ENCODE measurements at regions not wholly inside any gene's neighbourhood (a gene's known extent, or its start where the extent isn't known, plus 50 kb on each side); places are given as distances from the start of the nearest gene placed in this dataset.

DNA sequence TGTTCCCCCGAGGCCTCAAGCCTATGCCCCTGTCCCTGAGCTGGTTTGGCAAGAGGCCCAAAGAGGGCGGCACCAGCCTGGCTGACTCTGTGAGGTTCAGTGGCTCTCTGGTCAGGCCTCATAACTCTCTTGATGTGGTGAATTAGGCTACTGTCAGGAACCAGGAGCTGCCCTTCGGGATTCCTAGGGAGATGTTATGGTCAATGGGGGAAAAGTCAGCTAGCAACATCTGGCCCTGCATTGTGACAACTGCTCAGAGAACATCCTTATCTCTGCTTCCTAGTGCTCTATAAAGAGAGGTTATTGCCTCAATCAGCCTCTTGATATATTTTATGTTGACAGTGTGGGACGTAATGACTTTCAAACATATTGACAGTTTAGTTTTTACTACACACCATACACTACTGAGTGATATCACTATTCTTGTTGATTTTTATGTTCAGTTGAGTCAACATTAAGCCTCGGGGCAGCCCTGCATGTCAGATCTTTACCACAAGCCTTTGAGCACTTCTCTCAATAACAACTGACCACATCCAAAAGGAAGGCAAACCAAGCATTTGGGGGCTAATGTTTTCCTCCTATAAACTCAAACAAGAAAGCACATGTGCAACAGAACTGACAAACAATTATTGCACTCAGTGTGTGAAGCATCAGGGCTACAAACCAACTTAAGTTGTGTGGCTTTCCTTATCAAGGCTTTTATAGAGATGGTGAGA, 448.3 kb upstream of the SLC14A2 start:
- no peaks in the 10 kb centered on the region for H3K27me3 ChIP-seq
- H3K4me1 ChIP-seq: no peaks in the 10 kb centered on the region
- H3K9me3 ChIP-seq: no peaks in the 10 kb centered on the region
- H3K27ac ChIP-seq: no peak overlapping the region
- DNase-seq: no peak
- TF ChIP-seq, protein P1, sequence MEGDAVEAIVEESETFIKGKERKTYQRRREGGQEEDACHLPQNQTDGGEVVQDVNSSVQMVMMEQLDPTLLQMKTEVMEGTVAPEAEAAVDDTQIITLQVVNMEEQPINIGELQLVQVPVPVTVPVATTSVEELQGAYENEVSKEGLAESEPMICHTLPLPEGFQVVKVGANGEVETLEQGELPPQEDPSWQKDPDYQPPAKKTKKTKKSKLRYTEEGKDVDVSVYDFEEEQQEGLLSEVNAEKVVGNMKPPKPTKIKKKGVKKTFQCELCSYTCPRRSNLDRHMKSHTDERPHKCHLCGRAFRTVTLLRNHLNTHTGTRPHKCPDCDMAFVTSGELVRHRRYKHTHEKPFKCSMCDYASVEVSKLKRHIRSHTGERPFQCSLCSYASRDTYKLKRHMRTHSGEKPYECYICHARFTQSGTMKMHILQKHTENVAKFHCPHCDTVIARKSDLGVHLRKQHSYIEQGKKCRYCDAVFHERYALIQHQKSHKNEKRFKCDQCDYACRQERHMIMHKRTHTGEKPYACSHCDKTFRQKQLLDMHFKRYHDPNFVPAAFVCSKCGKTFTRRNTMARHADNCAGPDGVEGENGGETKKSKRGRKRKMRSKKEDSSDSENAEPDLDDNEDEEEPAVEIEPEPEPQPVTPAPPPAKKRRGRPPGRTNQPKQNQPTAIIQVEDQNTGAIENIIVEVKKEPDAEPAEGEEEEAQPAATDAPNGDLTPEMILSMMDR (IDR thresholded peaks at IDR 0.05): no peak
- TF ChIP-seq POLR2A (IDR thresholded peaks at IDR 0.05): no peak
- 72 to 75% methylated on average over 5 of the region's 5 CpGs for WGBS, 2 donors
- H3K4me3 ChIP-seq: no peak overlapping the region
- no peaks in the 10 kb centered on the region for H3K36me3 ChIP-seq (ENCODE audit: low read depth, missing control alignments)
- intact Hi-C loops (cut with DNase I; ENCODE audit: low total_unique reads): no loop called here

DNA sequence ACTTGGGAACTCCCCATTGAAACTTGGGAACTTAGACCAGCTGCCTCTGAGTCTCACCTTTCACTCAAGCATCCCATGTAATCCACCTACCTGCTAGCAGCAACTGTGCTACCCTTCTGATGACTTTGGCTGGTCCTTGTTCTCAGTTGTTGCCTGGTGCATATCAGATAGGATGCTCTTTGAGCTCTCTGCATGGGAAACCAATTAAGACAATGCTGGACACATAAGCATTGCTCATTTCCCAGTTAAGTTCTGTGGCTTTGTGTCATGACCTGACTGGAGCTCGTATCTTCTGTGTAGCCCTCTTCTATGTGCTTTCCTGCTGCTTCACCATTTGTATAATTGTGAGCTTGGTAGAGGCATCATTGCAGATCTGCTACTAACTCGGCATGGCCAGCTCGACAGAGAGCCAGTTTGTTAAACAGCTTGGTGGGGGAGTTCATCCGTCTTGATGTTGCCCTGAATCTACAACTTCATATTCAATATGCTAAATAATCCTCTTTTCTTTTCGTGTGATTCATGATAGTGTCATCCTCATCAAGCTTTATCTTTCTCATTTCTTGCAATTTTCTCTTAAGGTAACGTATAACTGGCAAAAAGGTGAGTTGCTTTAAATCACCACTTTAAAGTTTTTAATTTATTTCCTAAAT, 447.5 kb upstream of the SLC14A2 start:
- Histone ChIP-seq H3K4me3 (no peak overlapping the region), H3K27me3 (no peaks in the 10 kb centered on the region), H3K36me3 (ENCODE audit: low read depth, missing control alignments) (no peaks in the 10 kb centered on the region), H3K27ac (no peak overlapping the region), H3K9me3 (no peaks in the 10 kb centered on the region), H3K4me1 (no peaks in the 10 kb centered on the region)
- 75 to 90% methylated on average over 6 of the region's 6 CpGs for WGBS, 2 donors
- no peak for DNase-seq
- TF ChIP-seq, protein P1 (IDR thresholded peaks at IDR 0.05): no peak
- no peak for TF ChIP-seq POLR2A (IDR thresholded peaks at IDR 0.05)
- intact Hi-C loops (cut with DNase I; ENCODE audit: low total_unique reads): no loop called here

DNA sequence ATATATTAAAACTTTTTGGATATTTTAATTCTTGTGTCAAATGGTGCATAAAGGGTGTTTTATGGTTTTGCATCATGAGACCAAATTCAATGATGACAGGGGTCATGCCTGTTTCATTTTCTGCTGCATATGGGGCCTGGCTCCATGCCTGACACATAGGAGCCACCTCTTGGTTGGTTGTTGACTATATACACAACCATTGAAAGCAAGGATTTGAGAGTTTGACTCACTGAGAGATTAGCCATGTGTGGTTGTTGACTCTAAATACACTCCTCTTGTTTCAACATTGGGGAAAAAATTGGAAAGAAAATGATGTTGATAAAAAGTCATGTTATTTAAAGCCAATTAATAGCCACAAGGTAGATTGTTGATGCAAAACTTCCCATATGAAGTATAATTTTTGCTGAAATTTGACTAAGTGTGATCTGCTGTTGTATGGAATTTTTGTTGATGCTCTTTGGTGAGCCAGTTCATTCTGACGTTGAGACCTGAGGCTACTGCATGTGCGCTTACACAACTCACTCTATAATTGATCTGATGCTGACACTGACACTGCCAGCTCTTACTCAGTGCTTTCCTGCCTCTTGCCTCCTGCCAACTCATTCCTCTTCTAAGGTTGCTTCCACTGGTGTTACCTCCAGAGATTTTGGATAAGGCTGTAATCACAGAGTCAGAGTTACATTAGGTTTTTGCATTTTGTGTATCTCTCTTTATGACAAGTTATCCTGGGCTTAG, 446.2 kb upstream of the SLC14A2 start:
- intact Hi-C loops (cut with DNase I; ENCODE audit: low total_unique reads): no loop called here
- Histone ChIP-seq H3K27me3 (no peaks in the 10 kb centered on the region), H3K4me3 (no peak overlapping the region), H3K4me1 (no peaks in the 10 kb centered on the region), H3K36me3 (ENCODE audit: low read depth, missing control alignments) (no peaks in the 10 kb centered on the region), H3K9me3 (no peaks in the 10 kb centered on the region), H3K27ac (no peak overlapping the region)
- 89 to 93% methylated on average over 2 of the region's 2 CpGs for WGBS, 2 donors
- DNase-seq: no peak
- no peak for TF ChIP-seq POLR2A (IDR thresholded peaks at IDR 0.05)
- TF ChIP-seq, protein P1 (IDR thresholded peaks at IDR 0.05): no peak

DNA sequence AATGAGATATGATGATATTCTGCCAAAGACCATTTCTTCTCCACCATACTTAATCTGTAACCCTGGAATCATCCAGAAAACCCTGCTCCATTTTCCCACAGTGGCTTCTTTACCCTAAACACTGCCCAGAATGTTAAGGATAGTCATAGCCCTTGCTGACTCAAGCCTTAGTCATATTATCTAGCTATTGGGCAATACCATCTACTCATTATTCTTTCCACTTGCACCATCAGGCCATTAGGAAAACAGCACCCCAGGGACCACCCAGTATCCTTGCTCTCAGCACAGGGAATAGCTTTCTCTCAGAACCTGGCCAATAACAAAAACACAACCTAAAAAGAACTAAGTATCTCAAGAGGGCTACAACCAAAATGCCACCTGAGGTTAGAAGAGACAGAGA, 445.7 kb upstream of the SLC14A2 start:
- DNase-seq: no peak

More for the DNA sequence above, 445.7 kb upstream of the SLC14A2 start:
- Histone ChIP-seq H3K27me3 (no peaks in the 10 kb centered on the region), H3K27ac (no peak overlapping the region), H3K4me1 (no peaks in the 10 kb centered on the region), H3K9me3 (no peaks in the 10 kb centered on the region), H3K4me3 (no peak overlapping the region), H3K36me3 (ENCODE audit: low read depth, missing control alignments) (no peaks in the 10 kb centered on the region)
- intact Hi-C loops (cut with DNase I; ENCODE audit: low total_unique reads): no loop called here
- TF ChIP-seq, protein P1 (IDR thresholded peaks at IDR 0.05): no peak
- no peak for TF ChIP-seq POLR2A (IDR thresholded peaks at IDR 0.05)
